ENCODE measurements at regions not wholly inside any gene's neighbourhood (a gene's known extent, or its start where the extent isn't known, plus 50 kb on each side); places are given as distances from the start of the nearest gene placed in this dataset.

GRCh38 chr1:104874044-104874443 is 1124.3 kb downstream of the AMY1C start:
- no peak for TF ChIP-seq POLR2A (IDR thresholded peaks at IDR 0.05; ENCODE audit: insufficient read depth in 1 of 2, low read depth in 2 of 2, low read length in 2 of 2)
- no peak for TF ChIP-seq HNF1B (CRISPR knock-in tag; IDR thresholded peaks at IDR 0.05)
- TF ChIP-seq ZNF274 (CRISPR knock-in tag; IDR thresholded peaks at IDR 0.05), result no peak
- no peak for TF ChIP-seq POLR2AphosphoS5 (IDR thresholded peaks at IDR 0.05; ENCODE audit: low read depth, low read length)
- no peak for TF ChIP-seq JUNB (CRISPR knock-in tag; IDR thresholded peaks at IDR 0.05; ENCODE audit: borderline replicate concordance)
- TF ChIP-seq ZBTB33 (CRISPR knock-in tag; IDR thresholded peaks at IDR 0.05), result no peak
- TF ChIP-seq RFXANK (CRISPR knock-in tag; IDR thresholded peaks at IDR 0.05), result no peak
- TF ChIP-seq ATRX (CRISPR knock-in tag; IDR thresholded peaks at IDR 0.05; ENCODE audit: borderline replicate concordance), result no peak
- no peak for TF ChIP-seq CTCF (CRISPR knock-in tag; IDR thresholded peaks at IDR 0.05)
